ENCODE measurements at regions not wholly inside any gene's neighbourhood (a gene's known extent, or its start where the extent isn't known, plus 50 kb on each side); places are given as distances from the start of the nearest gene placed in this dataset.

DNA sequence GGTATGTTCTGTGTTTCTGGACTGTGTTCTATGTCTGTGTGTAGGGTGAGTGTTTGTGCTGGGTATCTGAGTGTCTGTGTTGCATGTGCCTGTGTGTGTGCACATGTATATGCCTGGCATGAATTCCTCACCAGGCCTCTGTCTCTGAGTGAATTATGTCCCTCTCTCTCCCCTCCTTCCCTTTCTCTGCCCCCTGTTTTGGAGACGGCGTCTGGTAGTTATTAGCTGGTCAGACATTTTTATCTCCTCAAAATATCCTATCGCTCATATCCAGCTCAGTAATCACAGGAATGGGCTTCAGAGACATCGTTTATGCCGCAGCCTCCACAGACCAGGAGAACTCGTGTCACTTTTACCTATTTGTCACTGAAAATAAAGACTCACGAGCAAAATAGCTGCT lies 483.2 kb upstream of the BRINP1 start:
- Histone ChIP-seq H3K9me3 (replicated peaks; ENCODE audit: control insufficient read depth, insufficient read depth, low read length) (peaks cover 2% of the 10 kb centered on the region), H3K27ac (ENCODE audit: insufficient read depth, low read depth, low read length) (no peak overlapping the region), H4K20me1 (replicated peaks; ENCODE audit: control insufficient read depth, extremely low read depth, insufficient read depth, low read length) (no peaks in the 10 kb centered on the region), H2AFZ (ENCODE audit: low read depth, low read length) (no peak overlapping the region), H3K9ac (replicated peaks; ENCODE audit: extremely low read depth, insufficient read depth, low read length) (no peak overlapping the region), H3K4me3 (replicated peaks in 1 of 3; ENCODE audit: insufficient read depth in 1 of 3, low read depth in 1 of 3, low read length in 3 of 3) (no peak overlapping the region), H3K36me3 (ENCODE audit: control insufficient read depth in 2 of 2, extremely low read depth in 1 of 2, insufficient read depth in 2 of 2, low read length in 2 of 2) (no peaks in the 10 kb centered on the region), H3K79me2 (ENCODE audit: control insufficient read depth, insufficient read depth, low read length) (no peaks in the 10 kb centered on the region), H3K27me3 (ENCODE audit: control insufficient read depth in 2 of 2, insufficient read depth in 2 of 2, low read length in 2 of 2) (no peaks in the 10 kb centered on the region), H3K4me1 (ENCODE audit: control insufficient read depth, extremely low read depth, insufficient read depth, low read length) (no peaks in the 10 kb centered on the region), H3K4me2 (ENCODE audit: insufficient read depth, low read length) (no peak overlapping the region), H3K9me1 (replicated peaks; ENCODE audit: control insufficient read depth, extremely low read depth, insufficient read depth, low read length) (no peaks in the 10 kb centered on the region)
- no peak for DNase-seq (ENCODE audit: low read depth, low spot score)
- intact Hi-C loops (cut with micrococcal nuclease) (no loop called here), dilution Hi-C loops (cut with MboI; ENCODE audit: extremely low pct_ligation_motif_present, low sequenced_read_pairs) (no loop called here)
- TF ChIP-seq MYC (IDR thresholded peaks at IDR 0.05; ENCODE audit: low read depth, low read length) (no peak), EZH2 (IDR thresholded peaks at IDR 0.05; ENCODE audit: borderline replicate concordance, low read depth, low read length, severe bottlenecking) (no peak)
- no TSS peak for BruUV-seq (replicated peaks)
- POLR2A ChIA-PET, result no interaction called here
- no peak for FAIRE-seq
- CTCF ChIA-PET, result no interaction called here

DNA sequence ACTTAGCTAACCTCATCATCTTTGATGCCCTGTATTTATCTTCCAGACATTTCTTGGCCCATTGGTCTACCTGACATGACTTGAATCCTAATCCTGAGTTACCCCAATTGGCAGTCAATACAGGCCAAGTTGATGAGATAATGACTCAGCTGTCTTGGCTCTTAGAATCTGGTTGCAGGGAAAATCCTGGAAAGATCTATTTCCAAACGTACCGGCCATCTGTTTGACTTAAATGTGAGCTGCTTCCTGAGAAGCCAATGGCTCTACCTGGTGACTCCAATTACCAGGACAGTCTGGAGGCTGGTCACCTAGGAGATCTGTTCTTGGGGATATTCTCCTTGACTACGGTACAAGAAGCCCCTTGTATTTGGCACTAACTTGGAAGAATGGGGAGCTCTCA lies 475.2 kb upstream of the BRINP1 start:
- Histone ChIP-seq H3K9me1 (replicated peaks; ENCODE audit: control insufficient read depth, extremely low read depth, insufficient read depth, low read length) (no peaks in the 10 kb centered on the region), H3K4me3 (replicated peaks in 1 of 3; ENCODE audit: insufficient read depth in 1 of 3, low read depth in 1 of 3, low read length in 3 of 3) (no peak overlapping the region), H2AFZ (ENCODE audit: low read depth, low read length) (no peak overlapping the region), H3K4me1 (ENCODE audit: control insufficient read depth, extremely low read depth, insufficient read depth, low read length) (no peaks in the 10 kb centered on the region), H3K9me3 (replicated peaks; ENCODE audit: control insufficient read depth, insufficient read depth, low read length) (peaks cover 6% of the 10 kb centered on the region), H3K79me2 (ENCODE audit: control insufficient read depth, insufficient read depth, low read length) (no peaks in the 10 kb centered on the region), H3K27me3 (ENCODE audit: control insufficient read depth in 2 of 2, insufficient read depth in 2 of 2, low read length in 2 of 2) (no peaks in the 10 kb centered on the region), H4K20me1 (replicated peaks; ENCODE audit: control insufficient read depth, extremely low read depth, insufficient read depth, low read length) (no peaks in the 10 kb centered on the region), H3K27ac (ENCODE audit: insufficient read depth, low read depth, low read length) (no peak overlapping the region), H3K4me2 (ENCODE audit: insufficient read depth, low read length) (no peak overlapping the region), H3K36me3 (ENCODE audit: control insufficient read depth in 2 of 2, extremely low read depth in 1 of 2, insufficient read depth in 2 of 2, low read length in 2 of 2) (no peaks in the 10 kb centered on the region), H3K9ac (replicated peaks; ENCODE audit: extremely low read depth, insufficient read depth, low read length) (no peak overlapping the region)
- intact Hi-C loops (cut with micrococcal nuclease) (no loop called here), dilution Hi-C loops (cut with MboI; ENCODE audit: extremely low pct_ligation_motif_present, low sequenced_read_pairs) (no loop called here)
- DNase-seq (ENCODE audit: low read depth, low spot score) (no peak), FAIRE-seq (no peak)
- CTCF ChIA-PET, result no interaction called here
- no peak for TF ChIP-seq EZH2 (IDR thresholded peaks at IDR 0.05; ENCODE audit: borderline replicate concordance, low read depth, low read length, severe bottlenecking)
- TF ChIP-seq, protein P1, sequence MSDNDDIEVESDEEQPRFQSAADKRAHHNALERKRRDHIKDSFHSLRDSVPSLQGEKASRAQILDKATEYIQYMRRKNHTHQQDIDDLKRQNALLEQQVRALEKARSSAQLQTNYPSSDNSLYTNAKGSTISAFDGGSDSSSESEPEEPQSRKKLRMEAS (IDR thresholded peaks at IDR 0.05; ENCODE audit: insufficient read depth, insufficient read length), result no peak
- TF ChIP-seq POLR2A (IDR thresholded peaks at IDR 0.05; ENCODE audit: low read depth, low read length), result no peak
- TF ChIP-seq, protein P2, sequence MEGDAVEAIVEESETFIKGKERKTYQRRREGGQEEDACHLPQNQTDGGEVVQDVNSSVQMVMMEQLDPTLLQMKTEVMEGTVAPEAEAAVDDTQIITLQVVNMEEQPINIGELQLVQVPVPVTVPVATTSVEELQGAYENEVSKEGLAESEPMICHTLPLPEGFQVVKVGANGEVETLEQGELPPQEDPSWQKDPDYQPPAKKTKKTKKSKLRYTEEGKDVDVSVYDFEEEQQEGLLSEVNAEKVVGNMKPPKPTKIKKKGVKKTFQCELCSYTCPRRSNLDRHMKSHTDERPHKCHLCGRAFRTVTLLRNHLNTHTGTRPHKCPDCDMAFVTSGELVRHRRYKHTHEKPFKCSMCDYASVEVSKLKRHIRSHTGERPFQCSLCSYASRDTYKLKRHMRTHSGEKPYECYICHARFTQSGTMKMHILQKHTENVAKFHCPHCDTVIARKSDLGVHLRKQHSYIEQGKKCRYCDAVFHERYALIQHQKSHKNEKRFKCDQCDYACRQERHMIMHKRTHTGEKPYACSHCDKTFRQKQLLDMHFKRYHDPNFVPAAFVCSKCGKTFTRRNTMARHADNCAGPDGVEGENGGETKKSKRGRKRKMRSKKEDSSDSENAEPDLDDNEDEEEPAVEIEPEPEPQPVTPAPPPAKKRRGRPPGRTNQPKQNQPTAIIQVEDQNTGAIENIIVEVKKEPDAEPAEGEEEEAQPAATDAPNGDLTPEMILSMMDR (IDR thresholded peaks at IDR 0.05; ENCODE audit: extremely low read depth in 1 of 2, insufficient read depth in 1 of 2, low read depth in 1 of 2, low read length in 2 of 2), result no peak
- TF ChIP-seq MYC (IDR thresholded peaks at IDR 0.05; ENCODE audit: low read depth, low read length), result no peak
- TF ChIP-seq POLR2AphosphoS5 (IDR thresholded peaks at IDR 0.05; ENCODE audit: insufficient read depth, low read depth, low read length), result no peak
- no peak for TF ChIP-seq JUN (IDR thresholded peaks at IDR 0.05; ENCODE audit: borderline replicate concordance, insufficient read depth, insufficient read length, low read depth)
- TF ChIP-seq GATA2 (IDR thresholded peaks at IDR 0.05; ENCODE audit: insufficient read depth, insufficient read length, low read depth, low read length), result no peak
- TF ChIP-seq FOS (IDR thresholded peaks at IDR 0.05; ENCODE audit: borderline replicate concordance, insufficient read depth, low read length), result no peak
- no TSS peak for BruUV-seq (replicated peaks)
- POLR2A ChIA-PET, result no interaction called here

Measured in endothelial cell of umbilical vein (primary cell).